OCI-LY1 (cell line): ENCODE measurements at regions not wholly inside any gene's neighbourhood (a gene's known extent, or its start where the extent isn't known, plus 50 kb on each side); places are given as distances from the start of the nearest gene placed in this dataset.

Experiments
- H2AFZ ChIP-seq: fragments of 200-600 bp; sonication (generic), shearing (Covaris generic); 2 replicates; pipeline ENCODE4 v1.6.0; 2014; ENCODE audit warnings: antibody characterized with exemption, mild to moderate bottlenecking, low read length
- H3F3A ChIP-seq: fragments of 200-600 bp; sonication (generic), shearing (Covaris generic); 2 replicates; pipeline ENCODE4 v1.6.0; 2014; ENCODE audit warnings: mild to moderate bottlenecking, antibody characterized with exemption, low read length, moderate library complexity; ENCODE audit not compliant: insufficient read depth
- H3K27ac ChIP-seq: fragments of 200-600 bp; sonication (generic); 2 replicates; pipeline ENCODE4 v1.5.1; 2014; ENCODE audit warnings: low read length, mixed run types, mild to moderate bottlenecking, low read depth; ENCODE audit not compliant: poor library complexity, severe bottlenecking
- H3K27me3 ChIP-seq: fragments of 200-600 bp; sonication (generic); 2 replicates; pipeline ENCODE4 v1.6.0; 2014; ENCODE audit warnings: antibody characterized with exemption, mild to moderate bottlenecking, low read length, moderate library complexity; ENCODE audit not compliant: insufficient read depth
- H3K36me3 ChIP-seq: fragments of 200-600 bp; sonication (generic); 2 replicates; pipeline ENCODE4 v1.6.1; 2014; ENCODE audit warnings: mild to moderate bottlenecking, antibody characterized with exemption, low read length, moderate library complexity, mixed read lengths; ENCODE audit not compliant: insufficient read depth
- H3K4me1 ChIP-seq: fragments of 200-600 bp; sonication (generic); 2 replicates; pipeline ENCODE4 v1.5.1; 2014; ENCODE audit warnings: mild to moderate bottlenecking, low read length, moderate library complexity; ENCODE audit not compliant: insufficient read depth, severe bottlenecking
- H3K4me2 ChIP-seq: fragments of 200-600 bp; sonication (generic), shearing (Covaris generic); 2 replicates; pipeline ENCODE4 v1.6.1; 2014; ENCODE audit warnings: low read length
- H3K4me3 ChIP-seq: fragments of 200-600 bp; sonication (generic); 2 replicates; pipeline ENCODE4 v1.5.1; 2014; ENCODE audit warnings: low read length, low read depth, mild to moderate bottlenecking, mixed read lengths; ENCODE audit not compliant: poor library complexity, severe bottlenecking
- H3K79me2 ChIP-seq: fragments of 200-600 bp; shearing (Covaris generic); 2 replicates; pipeline ENCODE4 v1.6.1; 2016; ENCODE audit warnings: mixed run types, low read length, mixed read lengths; ENCODE audit not compliant: insufficient read depth
- H3K9ac ChIP-seq: fragments of 200-600 bp; sonication (generic), shearing (Covaris generic); 2 replicates; pipeline ENCODE4 v1.6.1; 2014; ENCODE audit warnings: mild to moderate bottlenecking, low read length, mixed read lengths
- H3K9me2 ChIP-seq: fragments of 200-600 bp; sonication (generic), shearing (Covaris generic); 2 replicates; pipeline ENCODE4 v1.6.1; 2014; ENCODE audit warnings: low read depth, mild to moderate bottlenecking, low read length, mixed read lengths
- H3K9me3 ChIP-seq: fragments of 200-600 bp; shearing (Covaris generic); 2 replicates; pipeline ENCODE4 v1.6.1; 2014; ENCODE audit warnings: low read length, mixed read lengths
- H4K20me1 ChIP-seq: fragments of 200-600 bp; sonication (generic), shearing (Covaris generic); 2 replicates; pipeline ENCODE4 v1.6.0; 2016; ENCODE audit warnings: mild to moderate bottlenecking, low read length; ENCODE audit not compliant: insufficient read depth
- CTCF ChIP-seq: fragments of 200-600 bp; sonication (generic), shearing (Covaris generic); IDR thresholded peaks from 2 replicates; pipeline ENCODE4 v1.5.1; 2017; ENCODE audit warnings: mild to moderate bottlenecking, antibody characterized with exemption, low read length, moderate library complexity, mixed read lengths
- EZH2 ChIP-seq: fragments of 200-600 bp; sonication (generic), shearing (Covaris generic); IDR thresholded peaks from 2 replicates; pipeline ENCODE4 v1.8.0; 2017; ENCODE audit warnings: borderline replicate concordance, mixed run types, mild to moderate bottlenecking, antibody characterized with exemption, low read length, moderate library complexity, mixed read lengths

GRCh38 chr16:59164461-59164860 lies 430.3 kb upstream of the GOT2 start:
- H2AFZ ChIP-seq = no peak overlapping the region
- no peaks in the 10 kb centered on the region for H3K9me3 ChIP-seq
- no peaks in the 10 kb centered on the region for H3K4me1 ChIP-seq
- no peak overlapping the region for H3K9ac ChIP-seq
- no peaks in the 10 kb centered on the region for H3K9me2 ChIP-seq
- no peaks in the 10 kb centered on the region for H3F3A ChIP-seq
- no peaks in the 10 kb centered on the region for H3K27me3 ChIP-seq
- no peaks in the 10 kb centered on the region for H4K20me1 ChIP-seq
- H3K4me2 ChIP-seq = no peak overlapping the region
- TF ChIP-seq CTCF (no peak), EZH2 (no peak)
- H3K27ac ChIP-seq = no peak overlapping the region
- no peaks in the 10 kb centered on the region for H3K36me3 ChIP-seq
- no peak overlapping the region for H3K4me3 ChIP-seq
- no peaks in the 10 kb centered on the region for H3K79me2 ChIP-seq

- Histone ChIP-seq H3K9me3 (no peaks in the 10 kb centered on the region), H3K9me2 (no peaks in the 10 kb centered on the region), H3K4me1 (no peaks in the 10 kb centered on the region), H3K27me3 (no peaks in the 10 kb centered on the region), H3K9ac (no peak overlapping the region), H3K4me2 (no peak overlapping the region), H4K20me1 (no peaks in the 10 kb centered on the region), H3K79me2 (no peaks in the 10 kb centered on the region), H3K4me3 (no peak overlapping the region), H3F3A (no peaks in the 10 kb centered on the region), H2AFZ (no peak overlapping the region), H3K27ac (no peak overlapping the region), H3K36me3 (no peaks in the 10 kb centered on the region)
- no peak for TF ChIP-seq CTCF
- no peak for TF ChIP-seq EZH2
Measured at GRCh38 chr16:59163371-59164055, 429.4 kb upstream of the GOT2 start.

- no peaks in the 10 kb centered on the region for H4K20me1 ChIP-seq
- H3F3A ChIP-seq = no peaks in the 10 kb centered on the region
- H3K79me2 ChIP-seq = no peaks in the 10 kb centered on the region
- H3K27ac ChIP-seq = no peak overlapping the region
- H3K4me2 ChIP-seq = no peak overlapping the region
- TF ChIP-seq CTCF = no peak
- TF ChIP-seq EZH2 = no peak
- no peaks in the 10 kb centered on the region for H3K4me1 ChIP-seq
- H3K4me3 ChIP-seq = no peak overlapping the region
- H3K9me2 ChIP-seq = no peaks in the 10 kb centered on the region
- H3K27me3 ChIP-seq = no peaks in the 10 kb centered on the region
- no peak overlapping the region for H2AFZ ChIP-seq
- H3K36me3 ChIP-seq = no peaks in the 10 kb centered on the region
- H3K9ac ChIP-seq = no peak overlapping the region
- H3K9me3 ChIP-seq = no peaks in the 10 kb centered on the region
Measured at GRCh38 chr16:59161679-59162078, 427.6 kb upstream of the GOT2 start.
